ENCODE measurements at regions not wholly inside any gene's neighbourhood (a gene's known extent, or its start where the extent isn't known, plus 50 kb on each side); places are given as distances from the start of the nearest gene placed in this dataset.

DNA sequence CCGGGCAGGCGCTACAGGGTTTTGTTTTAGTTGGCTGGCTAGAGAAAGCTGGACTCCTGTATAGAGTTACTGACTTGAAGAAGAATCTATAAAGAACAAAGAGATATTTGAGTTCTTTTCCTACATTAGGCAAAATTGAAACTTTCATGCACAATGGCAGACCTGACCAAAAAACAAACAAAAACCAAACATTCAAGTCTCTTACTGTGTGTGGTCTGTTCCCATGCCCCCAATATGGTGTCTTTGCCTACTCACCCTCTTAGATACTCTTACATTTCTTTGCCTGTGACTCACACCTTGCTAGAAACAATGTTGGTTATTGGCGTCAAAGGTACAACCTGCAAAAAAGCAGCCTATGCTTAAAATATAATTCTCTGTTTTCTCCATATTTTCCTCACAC, 109.5 kb upstream of the TMC3 start:
- DNase-seq (ENCODE audit: low read depth) = no peak

- no peak for DNase-seq (ENCODE audit: low read depth)
Observed at GRCh38 chr15:81481346-81481745, 107.3 kb upstream of the TMC3 start.

DNA sequence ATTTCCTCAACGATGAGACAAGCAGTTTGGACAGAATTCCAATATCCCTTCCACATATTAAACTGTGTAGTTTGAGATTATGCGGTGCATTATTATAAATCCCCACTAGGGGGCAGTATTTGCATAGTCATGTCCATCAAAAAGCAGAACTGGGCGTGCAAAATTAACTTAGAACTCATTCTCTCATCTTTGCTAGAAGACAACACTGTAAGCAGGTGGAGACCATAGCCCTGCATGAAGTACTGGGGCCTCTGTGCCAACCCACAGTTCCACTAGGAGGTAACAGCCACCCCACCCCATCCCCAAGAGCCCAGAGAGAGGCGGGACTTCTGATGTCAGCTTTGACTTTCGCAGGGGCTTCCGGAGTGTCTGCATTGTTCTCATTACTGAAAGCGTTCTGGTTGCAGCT, 106.6 kb upstream of the TMC3 start:
- peak; percentile 6 for DNase-seq (ENCODE audit: low read depth)

DNA sequence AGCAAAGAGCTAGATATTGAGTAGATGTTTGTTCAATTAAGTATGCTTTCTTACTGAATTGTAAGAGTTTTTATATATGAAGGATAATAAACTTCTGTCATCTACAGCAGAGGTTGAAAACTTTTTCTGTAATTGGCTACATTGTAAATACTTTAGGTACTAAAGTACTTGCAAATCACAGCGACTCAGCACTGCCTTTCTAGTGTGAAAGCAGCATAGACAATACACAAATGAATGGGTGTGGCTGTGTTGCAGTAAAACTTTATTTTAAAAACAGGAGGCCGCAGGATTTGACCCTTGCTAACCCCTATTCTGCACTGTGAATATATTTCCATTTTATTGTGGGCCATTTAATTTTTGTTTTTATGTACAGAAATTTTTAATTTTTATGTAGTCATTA, 104.3 kb upstream of the TMC3 start:
- no peak for DNase-seq (ENCODE audit: low read depth)

DNA sequence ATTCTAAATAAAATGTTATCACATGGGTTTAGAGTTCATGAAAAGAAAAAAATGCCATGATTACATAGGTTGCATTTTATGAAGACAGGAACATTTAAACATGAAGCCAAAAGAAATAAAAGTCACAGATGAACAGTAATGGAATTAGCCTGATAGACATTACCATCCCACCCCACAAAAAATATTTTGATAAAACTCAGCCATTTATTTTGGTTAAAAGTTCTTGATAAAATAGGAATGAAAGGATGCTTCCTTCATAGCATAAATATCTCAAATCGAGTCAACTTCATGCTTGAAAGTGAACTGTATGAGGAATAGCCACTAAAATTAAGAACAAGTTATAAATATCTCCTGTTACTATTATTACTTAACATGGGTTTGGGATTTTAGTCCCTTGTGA, 101.9 kb upstream of the TMC3 start:
- DNase-seq (ENCODE audit: low read depth) = no peak

DNA sequence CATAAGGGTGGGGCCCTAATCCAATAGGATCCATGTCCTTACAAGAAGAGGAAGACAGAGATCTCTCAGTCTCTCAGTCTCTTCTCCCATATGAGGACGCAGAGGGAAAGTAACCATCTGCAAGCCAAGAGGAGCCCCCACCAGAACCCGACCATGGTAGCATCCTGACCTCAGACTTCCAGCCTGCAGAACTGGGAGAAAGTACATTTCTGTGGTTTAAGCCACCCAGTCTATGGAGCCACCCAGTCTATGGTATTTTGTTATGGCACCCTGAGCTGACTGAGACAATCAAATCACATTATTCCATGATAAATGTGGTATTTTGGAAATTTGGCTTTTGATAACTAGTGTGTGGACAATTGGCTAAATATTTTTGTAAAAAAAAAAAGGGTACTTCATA, 101.5 kb upstream of the TMC3 start:
- no peak for DNase-seq (ENCODE audit: low read depth)

GRCh38 chr15:81473946-81474345, 99.9 kb upstream of the TMC3 start:
- no peak for DNase-seq (ENCODE audit: low read depth)

DNA sequence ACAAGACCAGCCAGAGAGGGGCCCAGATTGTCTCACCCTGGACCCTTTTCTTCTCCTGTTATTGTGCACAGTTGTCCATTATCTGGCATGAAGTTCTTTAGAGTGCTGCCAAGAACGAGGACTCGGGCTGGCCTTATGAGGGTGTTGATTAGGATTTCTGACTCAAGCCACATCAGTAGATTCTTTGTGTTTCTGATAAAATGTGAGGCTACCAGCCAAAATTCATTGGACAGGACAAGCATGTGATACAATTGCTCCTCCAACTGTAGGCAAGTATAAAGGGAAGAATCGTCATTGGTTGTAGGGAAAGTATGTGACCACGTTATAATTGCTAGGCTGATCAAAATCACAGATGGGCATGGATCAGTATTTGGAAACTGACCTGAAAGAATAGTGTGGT, 99.2 kb upstream of the TMC3 start:
- no peak for DNase-seq (ENCODE audit: low read depth)

GRCh38 chr15:81471151-81471550, 97.1 kb upstream of the TMC3 start:
- no peak for DNase-seq (ENCODE audit: low read depth)

DNA sequence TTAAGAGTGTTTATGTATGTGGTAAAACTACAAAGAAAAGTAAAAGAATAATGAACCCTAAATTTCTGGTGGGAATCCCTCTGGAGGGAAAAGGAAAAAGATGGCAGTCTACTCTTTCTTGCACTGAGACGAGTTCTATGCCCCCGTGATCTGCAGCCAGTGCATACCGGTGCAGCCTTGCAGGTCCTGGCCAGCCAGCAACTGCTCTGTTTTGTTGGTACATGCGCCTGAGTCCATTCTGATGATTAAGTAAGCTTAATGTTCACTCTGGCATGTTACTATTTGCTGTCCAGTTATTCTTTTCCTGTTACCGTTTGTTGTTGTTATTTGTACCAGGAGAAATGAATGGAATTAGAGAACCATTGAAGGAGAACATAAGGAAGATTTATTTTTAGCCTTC, 95.1 kb upstream of the TMC3 start:
- DNase-seq (ENCODE audit: low read depth) = no peak

DNA sequence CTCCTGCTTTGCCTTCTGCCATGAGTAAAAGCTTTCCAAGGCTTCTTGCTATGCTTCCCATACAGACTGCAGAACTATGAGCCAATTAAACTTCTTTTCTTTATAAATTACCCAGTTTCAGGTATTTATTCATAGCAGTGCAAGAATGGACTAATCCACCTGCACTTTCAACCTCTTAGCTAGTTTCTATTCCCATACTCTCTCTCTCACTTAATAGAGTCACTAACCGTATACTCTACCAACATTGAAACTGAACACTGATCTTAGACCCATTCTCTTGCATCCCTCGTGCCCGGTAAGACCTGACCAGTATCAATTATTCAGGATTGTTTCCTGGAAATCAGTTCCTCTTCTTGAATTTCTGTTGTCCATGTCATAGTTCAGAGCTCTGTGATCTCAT, 92.7 kb upstream of the TMC3 start:
- DNase-seq (ENCODE audit: low read depth) = no peak

DNA sequence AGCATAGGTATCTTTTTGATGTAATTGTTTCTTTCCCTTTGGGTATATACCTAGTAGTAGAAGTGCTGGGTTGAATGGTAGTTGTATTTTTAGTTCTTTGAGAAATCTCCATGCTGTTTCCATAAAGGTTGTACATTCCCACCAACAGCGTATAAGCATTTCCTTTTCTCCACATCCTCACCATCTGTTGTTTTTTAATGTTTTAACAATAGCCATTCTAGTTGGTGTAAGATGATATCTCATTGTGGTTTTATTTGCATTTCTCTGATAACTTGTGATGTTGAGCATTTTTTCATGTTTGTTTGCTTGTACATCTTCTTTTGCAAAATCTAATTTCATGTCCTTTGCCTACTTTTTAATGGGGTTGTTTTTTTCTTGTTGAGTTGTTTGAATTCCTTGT, 80.0 kb upstream of the TMC3 start:
- no peak for DNase-seq (ENCODE audit: low read depth)

GRCh38 chr15:81450721-81451120, 76.7 kb upstream of the TMC3 start:
- no peak for DNase-seq (ENCODE audit: low read depth)

DNA sequence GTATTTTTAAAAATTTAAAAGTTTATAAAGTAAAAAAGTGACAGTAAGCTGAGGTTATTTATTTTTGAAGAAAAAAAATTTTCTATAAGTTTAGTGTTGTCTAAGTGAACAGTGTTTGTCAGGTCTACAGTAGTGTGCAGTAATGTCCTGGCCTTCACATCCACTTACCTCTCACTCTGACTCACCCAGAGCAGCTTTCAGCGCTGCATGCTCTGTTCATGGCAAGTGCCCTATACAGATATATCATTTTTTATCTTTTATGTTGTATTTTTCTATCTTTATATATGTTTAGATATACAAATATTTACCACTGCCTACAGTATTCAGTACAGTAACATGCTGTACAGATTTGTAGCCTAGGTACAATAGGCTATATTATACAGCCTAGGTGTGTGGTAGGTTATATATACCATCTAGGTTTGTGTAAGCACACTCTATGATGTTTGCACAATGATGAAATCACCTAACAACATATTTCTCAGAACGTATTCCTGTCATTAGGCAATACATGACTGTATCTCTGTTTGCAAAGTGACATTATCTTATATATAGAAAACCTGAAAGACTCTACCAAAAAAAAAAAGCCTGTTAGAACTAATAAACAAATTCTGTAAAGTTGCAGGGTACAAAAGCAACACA, 75.9 kb upstream of the TMC3 start:
- DNase-seq (ENCODE audit: low read depth) = no peak

DNA sequence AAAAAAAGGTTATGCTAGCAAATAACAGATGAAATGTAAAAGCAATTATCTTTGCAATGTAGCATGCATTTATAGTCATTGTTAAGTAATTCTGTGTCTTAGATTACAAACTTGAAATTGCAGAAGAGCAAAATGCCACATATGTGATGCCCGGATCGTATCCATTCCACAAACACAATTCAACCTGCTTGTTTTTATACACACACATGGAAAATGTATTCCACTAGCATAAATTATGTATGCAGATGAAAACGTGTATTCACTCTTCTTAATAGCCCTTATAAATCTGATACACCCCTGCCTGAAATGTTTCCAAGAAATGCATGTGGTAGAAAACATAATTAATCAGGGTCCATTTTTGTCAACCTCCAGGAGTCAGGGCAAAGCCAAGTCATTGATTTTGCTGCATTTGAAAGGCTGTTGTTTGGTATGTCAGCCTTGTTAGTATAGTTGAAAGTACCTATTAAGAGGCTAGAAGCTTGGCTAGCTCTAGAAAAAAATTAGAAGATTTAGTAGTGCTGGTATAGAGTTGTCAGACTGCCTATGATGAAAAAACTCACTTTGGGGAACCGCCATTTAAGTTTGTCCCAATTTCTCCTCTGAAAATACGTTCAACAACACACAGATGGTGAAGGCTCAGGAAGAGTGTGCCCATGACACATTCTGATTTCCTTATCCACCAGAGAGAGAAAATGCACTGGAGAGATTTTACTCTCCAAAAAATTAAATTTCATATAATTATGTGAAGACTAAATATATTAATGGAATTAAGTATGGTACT, 69.2 kb upstream of the TMC3 start:
- DNase-seq (ENCODE audit: low read depth) = no peak

- DNase-seq (ENCODE audit: low read depth) = no peak
Observed at GRCh38 chr15:81442454-81442853, 68.4 kb upstream of the TMC3 start.

- DNase-seq (ENCODE audit: low read depth) = no peak
Observed at GRCh38 chr15:81434851-81435250, 60.8 kb upstream of the TMC3 start.

GRCh38 chr15:81433462-81433861, 59.4 kb upstream of the TMC3 start:
- DNase-seq (ENCODE audit: low read depth) = no peak

- no peak for DNase-seq (ENCODE audit: low read depth)
Observed at GRCh38 chr15:81432179-81432578, 58.2 kb upstream of the TMC3 start.

- no peak for DNase-seq (ENCODE audit: low read depth)
Observed at GRCh38 chr15:81427176-81427575, 53.2 kb upstream of the TMC3 start.

DNA sequence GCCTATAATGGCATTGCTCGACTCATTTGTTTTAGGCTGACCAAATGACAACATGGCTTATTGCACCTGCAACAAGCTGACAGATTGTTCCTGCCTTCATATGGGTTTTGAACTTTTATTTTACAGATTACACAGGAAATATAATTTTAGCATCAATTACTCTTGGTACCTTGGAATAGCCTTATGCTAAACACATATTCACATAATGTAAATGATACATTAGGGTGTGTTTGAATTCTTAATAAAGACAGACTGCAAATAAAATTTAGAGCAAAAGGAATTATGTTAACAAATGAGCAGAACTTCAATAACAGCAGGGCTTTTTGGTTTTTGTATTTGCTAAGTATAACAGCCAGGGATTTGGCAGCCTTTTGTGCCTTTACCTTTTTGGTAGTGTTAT, 51.9 kb upstream of the TMC3 start:
- DNase-seq (ENCODE audit: low read depth) = no peak

All from stimulated activated CD8-positive, alpha-beta memory T cell treated with anti-CD3 and anti-CD28 coated beads, Interleukin-12 subunit alpha, Interleukin-12 subunit beta, amount 100 ng/mL, for 1 hour (primary cell).